ENCODE measurements at regions not wholly inside any gene's neighbourhood (a gene's known extent, or its start where the extent isn't known, plus 50 kb on each side); places are given as distances from the start of the nearest gene placed in this dataset.
A peak's percentile ranks its signal among the peaks of the same experiment; 100 is the strongest.

GRCh38 chr4:84238247-84239090 is 260.6 kb downstream of the NKX6-1 start:
- POLR2A ChIA-PET = interaction anchor here (1.0 kb wide), 1 partner anchor 22 kb away, joined by 3 read pairs; no protein-coding TSS in a partner anchor
- Mint-ChIP-seq H3K9me3 (ENCODE audit: unreplicated experiment) (no peaks in the 10 kb centered on the region), H3K27ac (ENCODE audit: low read depth, unreplicated experiment) (peak overlapping the region; percentile 79), H3K4me3 (ENCODE audit: unreplicated experiment) (no peak overlapping the region), H3K27me3 (ENCODE audit: insufficient read depth, unreplicated experiment) (no peaks in the 10 kb centered on the region), H3K4me1 (ENCODE audit: insufficient read depth, unreplicated experiment) (peaks cover 20% of the 10 kb centered on the region), H3K36me3 (ENCODE audit: insufficient read depth, unreplicated experiment) (peaks cover 6% of the 10 kb centered on the region)
- CTCF ChIA-PET = interaction anchor here (0.7 to 1.5 kb wide), 8 partner anchors 11 to 468 kb away, joined by 3 to 4 read pairs (median 3); no protein-coding TSS in a partner anchor
- TF ChIP-seq CTCF (IDR thresholded peaks at IDR 0.05; ENCODE audit: unreplicated experiment) = no peak
- intact Hi-C loops (cut with micrococcal nuclease) = no loop called here
- DNase-seq (ENCODE audit: unreplicated experiment) = peak; percentile 85
- no TSS peak for BruUV-seq (replicated peaks)

GRCh38 chr4:84237008-84237407 is 262.1 kb downstream of the NKX6-1 start:
- Mint-ChIP-seq H3K4me1 (ENCODE audit: insufficient read depth, unreplicated experiment) (peaks cover 20% of the 10 kb centered on the region), H3K27me3 (ENCODE audit: insufficient read depth, unreplicated experiment) (no peaks in the 10 kb centered on the region), H3K9me3 (ENCODE audit: unreplicated experiment) (no peaks in the 10 kb centered on the region), H3K4me3 (ENCODE audit: unreplicated experiment) (no peak overlapping the region), H3K27ac (ENCODE audit: low read depth, unreplicated experiment) (no peak overlapping the region), H3K36me3 (ENCODE audit: insufficient read depth, unreplicated experiment) (peaks cover 2% of the 10 kb centered on the region)
- BruUV-seq (replicated peaks) = no TSS peak
- peak; percentile 10 for DNase-seq (ENCODE audit: unreplicated experiment)
- ChIA-PET CTCF (interaction anchor here (1.3 kb wide), 1 partner anchor 267 kb away, joined by 5 read pairs; no protein-coding TSS in a partner anchor), POLR2A (interaction anchor here (1.4 kb wide), 1 partner anchor 22 kb away, joined by 3 read pairs; no protein-coding TSS in a partner anchor)
- no peak for TF ChIP-seq CTCF (IDR thresholded peaks at IDR 0.05; ENCODE audit: unreplicated experiment)
- intact Hi-C loops (cut with micrococcal nuclease) = no loop called here

- CTCF ChIA-PET = interaction anchor here (0.6 to 1.2 kb wide), 5 partner anchors 9 to 1691 kb away, joined by 3 to 5 read pairs (median 3); no protein-coding TSS in a partner anchor
- intact Hi-C loops (cut with micrococcal nuclease) = no loop called here
- BruUV-seq (replicated peaks) = no TSS peak
Observed at GRCh38 chr4:84235126-84235944, 263.8 kb downstream of the NKX6-1 start.

More at GRCh38 chr4:84235126-84235944, 263.8 kb downstream of the NKX6-1 start:
- TF ChIP-seq CTCF (IDR thresholded peaks at IDR 0.05; ENCODE audit: unreplicated experiment) = no peak
- Mint-ChIP-seq H3K36me3 (ENCODE audit: insufficient read depth, unreplicated experiment) (no peaks in the 10 kb centered on the region), H3K27ac (ENCODE audit: low read depth, unreplicated experiment) (no peak overlapping the region), H3K9me3 (ENCODE audit: unreplicated experiment) (no peaks in the 10 kb centered on the region), H3K4me3 (ENCODE audit: unreplicated experiment) (no peak overlapping the region), H3K27me3 (ENCODE audit: insufficient read depth, unreplicated experiment) (no peaks in the 10 kb centered on the region), H3K4me1 (ENCODE audit: insufficient read depth, unreplicated experiment) (peaks cover 20% of the 10 kb centered on the region)
- POLR2A ChIA-PET = interaction anchor here (1.0 to 1.4 kb wide), 2 partner anchors 10 to 20 kb away, joined by 3 read pairs; no protein-coding TSS in a partner anchor
- DNase-seq (ENCODE audit: unreplicated experiment) = no peak

Data from MCF 10A (cell line).